ENCODE measurements at regions not wholly inside any gene's neighbourhood (a gene's known extent, or its start where the extent isn't known, plus 50 kb on each side); places are given as distances from the start of the nearest gene placed in this dataset.

GRCh38 chr7:13827716-13828115 lies 161.8 kb downstream of the ETV1 start:
- Histone ChIP-seq H3K27ac (ENCODE audit: low read length) (no peak overlapping the region), H4K20me1 (ENCODE audit: insufficient read depth, low read length) (no peaks in the 10 kb centered on the region), H3K4me2 (ENCODE audit: insufficient read depth, low read length) (no peak overlapping the region), H3K9ac (ENCODE audit: low read depth, low read length) (no peak overlapping the region), H3K9me3 (ENCODE audit: insufficient read depth, low read length, severe bottlenecking) (no peaks in the 10 kb centered on the region), H2AFZ (ENCODE audit: low read depth, low read length) (no peak overlapping the region), H3K4me3 (ENCODE audit: low read depth in 1 of 2, low read length in 2 of 2) (no peak overlapping the region), H3K79me2 (ENCODE audit: insufficient read depth, low read length) (no peaks in the 10 kb centered on the region), H3K4me1 (ENCODE audit: insufficient read depth, low read length) (no peaks in the 10 kb centered on the region), H3K36me3 (ENCODE audit: insufficient read depth, low read length) (no peaks in the 10 kb centered on the region), H3K27me3 (ENCODE audit: insufficient read depth, low read length, poor library complexity) (no peaks in the 10 kb centered on the region)
- DNase-seq (no peak), ATAC-seq (ENCODE audit: insufficient read depth, low read depth) (no peak)
- no peak for TF ChIP-seq EZH2 (IDR thresholded peaks at IDR 0.05; ENCODE audit: borderline replicate concordance, low read depth, low read length, severe bottlenecking)

DNA sequence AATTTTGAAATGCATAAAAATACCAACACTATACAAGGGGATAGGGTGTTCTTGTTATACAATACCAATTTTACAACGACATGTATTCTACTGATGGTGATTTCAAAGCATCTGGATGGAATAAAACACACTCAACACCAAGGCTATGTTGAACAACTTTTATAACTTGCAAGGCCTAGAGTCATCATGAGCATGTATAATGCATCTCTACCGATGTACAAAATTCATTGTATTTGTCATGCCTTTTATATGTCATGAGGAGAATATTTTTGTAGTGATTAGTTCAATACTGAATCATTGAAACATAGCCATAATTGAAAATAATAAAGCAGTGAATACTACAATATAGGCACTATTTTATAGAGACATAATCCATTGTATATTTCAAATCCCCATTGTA lies 160.2 kb downstream of the ETV1 start:
- ATAC-seq (ENCODE audit: insufficient read depth, low read depth) = no peak

DNA sequence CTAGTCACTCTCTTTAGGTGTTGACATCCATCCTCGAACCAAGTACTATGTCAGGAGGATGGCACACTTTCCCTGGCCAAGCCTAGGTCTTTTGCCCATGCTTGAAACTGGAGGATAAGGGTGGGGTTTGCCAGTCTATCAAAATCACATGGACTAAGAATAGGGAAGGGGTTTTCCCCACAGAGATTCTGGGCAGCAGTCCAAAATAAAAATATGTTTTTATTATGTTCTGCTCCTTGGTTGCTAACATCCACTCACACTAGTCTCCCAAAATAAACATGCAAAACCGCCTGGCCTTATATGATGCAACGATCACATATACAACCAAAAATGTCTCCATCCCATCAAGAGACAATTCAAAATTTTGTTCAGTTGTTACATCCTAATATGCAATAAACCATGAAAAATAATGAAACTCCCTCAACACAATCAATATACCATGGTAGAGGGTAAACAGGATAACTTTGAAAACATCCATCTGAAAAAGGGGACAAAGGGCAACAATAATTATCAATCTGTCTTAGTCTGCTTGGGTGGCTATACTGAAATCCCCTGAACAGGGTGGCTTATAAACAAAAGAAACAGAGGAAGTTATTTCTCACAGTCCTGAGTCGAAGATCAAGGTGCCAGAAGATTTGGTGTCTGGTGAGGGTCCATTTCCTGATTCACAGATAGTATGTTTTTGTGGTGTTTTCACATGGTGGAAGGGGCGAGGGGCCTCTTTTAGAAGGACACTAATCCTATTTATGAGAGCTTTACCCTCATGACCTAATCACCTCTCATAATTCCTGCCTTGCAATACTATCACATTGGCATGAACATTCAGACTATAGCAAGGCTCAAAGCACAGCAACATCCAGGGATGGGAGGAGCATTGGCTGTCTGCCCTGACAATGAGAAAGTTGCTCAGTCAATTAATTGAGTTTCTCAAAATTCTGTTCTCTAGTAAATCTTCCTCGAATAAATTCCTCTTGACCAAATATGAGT lies 159.3 kb downstream of the ETV1 start:
- Histone ChIP-seq H3K9me3 (ENCODE audit: insufficient read depth, low read length, severe bottlenecking) (no peaks in the 10 kb centered on the region), H3K4me3 (ENCODE audit: low read depth in 1 of 2, low read length in 2 of 2) (no peak overlapping the region), H3K4me2 (ENCODE audit: insufficient read depth, low read length) (no peak overlapping the region), H3K27ac (ENCODE audit: low read length) (no peak overlapping the region), H4K20me1 (ENCODE audit: insufficient read depth, low read length) (no peaks in the 10 kb centered on the region), H2AFZ (ENCODE audit: low read depth, low read length) (no peak overlapping the region), H3K27me3 (ENCODE audit: insufficient read depth, low read length, poor library complexity) (no peaks in the 10 kb centered on the region), H3K9ac (ENCODE audit: low read depth, low read length) (no peak overlapping the region), H3K36me3 (ENCODE audit: insufficient read depth, low read length) (no peaks in the 10 kb centered on the region), H3K4me1 (ENCODE audit: insufficient read depth, low read length) (no peaks in the 10 kb centered on the region), H3K79me2 (ENCODE audit: insufficient read depth, low read length) (no peaks in the 10 kb centered on the region)
- ATAC-seq (ENCODE audit: insufficient read depth, low read depth) = no peak
- no peak for DNase-seq
- TF ChIP-seq, protein P1, sequence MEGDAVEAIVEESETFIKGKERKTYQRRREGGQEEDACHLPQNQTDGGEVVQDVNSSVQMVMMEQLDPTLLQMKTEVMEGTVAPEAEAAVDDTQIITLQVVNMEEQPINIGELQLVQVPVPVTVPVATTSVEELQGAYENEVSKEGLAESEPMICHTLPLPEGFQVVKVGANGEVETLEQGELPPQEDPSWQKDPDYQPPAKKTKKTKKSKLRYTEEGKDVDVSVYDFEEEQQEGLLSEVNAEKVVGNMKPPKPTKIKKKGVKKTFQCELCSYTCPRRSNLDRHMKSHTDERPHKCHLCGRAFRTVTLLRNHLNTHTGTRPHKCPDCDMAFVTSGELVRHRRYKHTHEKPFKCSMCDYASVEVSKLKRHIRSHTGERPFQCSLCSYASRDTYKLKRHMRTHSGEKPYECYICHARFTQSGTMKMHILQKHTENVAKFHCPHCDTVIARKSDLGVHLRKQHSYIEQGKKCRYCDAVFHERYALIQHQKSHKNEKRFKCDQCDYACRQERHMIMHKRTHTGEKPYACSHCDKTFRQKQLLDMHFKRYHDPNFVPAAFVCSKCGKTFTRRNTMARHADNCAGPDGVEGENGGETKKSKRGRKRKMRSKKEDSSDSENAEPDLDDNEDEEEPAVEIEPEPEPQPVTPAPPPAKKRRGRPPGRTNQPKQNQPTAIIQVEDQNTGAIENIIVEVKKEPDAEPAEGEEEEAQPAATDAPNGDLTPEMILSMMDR (IDR thresholded peaks at IDR 0.05; ENCODE audit: borderline replicate concordance, extremely low read depth, low read length, poor library complexity, severe bottlenecking) = no peak
- TF ChIP-seq EZH2 (IDR thresholded peaks at IDR 0.05; ENCODE audit: borderline replicate concordance, low read depth, low read length, severe bottlenecking) = no peak

More for the DNA sequence above, 160.2 kb downstream of the ETV1 start:
- H3K4me1 ChIP-seq (ENCODE audit: insufficient read depth, low read length) = no peaks in the 10 kb centered on the region
- no peaks in the 10 kb centered on the region for H3K79me2 ChIP-seq (ENCODE audit: insufficient read depth, low read length)
- no peak overlapping the region for H3K9ac ChIP-seq (ENCODE audit: low read depth, low read length)
- H3K27me3 ChIP-seq (ENCODE audit: insufficient read depth, low read length, poor library complexity) = no peaks in the 10 kb centered on the region
- no peak for DNase-seq
- no peaks in the 10 kb centered on the region for H4K20me1 ChIP-seq (ENCODE audit: insufficient read depth, low read length)
- H3K4me2 ChIP-seq (ENCODE audit: insufficient read depth, low read length) = no peak overlapping the region
- no peaks in the 10 kb centered on the region for H3K36me3 ChIP-seq (ENCODE audit: insufficient read depth, low read length)
- H2AFZ ChIP-seq (ENCODE audit: low read depth, low read length) = no peak overlapping the region
- no peak for TF ChIP-seq EZH2 (IDR thresholded peaks at IDR 0.05; ENCODE audit: borderline replicate concordance, low read depth, low read length, severe bottlenecking)
- TF ChIP-seq, protein P1 (IDR thresholded peaks at IDR 0.05; ENCODE audit: borderline replicate concordance, extremely low read depth, low read length, poor library complexity, severe bottlenecking) = no peak
- H3K27ac ChIP-seq (ENCODE audit: low read length) = no peak overlapping the region
- H3K4me3 ChIP-seq (ENCODE audit: low read depth in 1 of 2, low read length in 2 of 2) = no peak overlapping the region
- no peaks in the 10 kb centered on the region for H3K9me3 ChIP-seq (ENCODE audit: insufficient read depth, low read length, severe bottlenecking)

DNA sequence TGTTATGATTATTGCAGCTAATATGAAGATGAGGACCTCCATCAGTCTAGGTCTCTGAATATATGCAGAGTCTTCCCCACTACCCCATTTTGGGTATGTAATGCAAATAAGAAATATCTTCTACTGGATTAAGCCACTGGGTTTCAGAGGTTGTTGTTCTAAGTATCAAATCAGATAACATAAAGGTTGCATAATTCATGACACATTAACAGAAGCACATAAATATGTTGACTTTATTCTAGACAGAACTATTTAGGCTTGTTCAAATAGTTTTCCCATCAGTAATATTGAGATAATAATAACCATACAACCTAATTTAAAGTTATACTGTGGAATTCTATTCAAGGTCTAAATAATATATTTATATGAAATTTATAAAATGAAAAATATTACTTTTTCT lies 157.1 kb downstream of the ETV1 start:
- H3K9me3 ChIP-seq (ENCODE audit: insufficient read depth, low read length, severe bottlenecking) = no peaks in the 10 kb centered on the region
- ATAC-seq (ENCODE audit: insufficient read depth, low read depth) (no peak), DNase-seq (no peak)
- no peak overlapping the region for H3K4me2 ChIP-seq (ENCODE audit: insufficient read depth, low read length)
- H3K4me3 ChIP-seq (ENCODE audit: low read depth in 1 of 2, low read length in 2 of 2) = no peak overlapping the region
- no peaks in the 10 kb centered on the region for H3K4me1 ChIP-seq (ENCODE audit: insufficient read depth, low read length)
- no peaks in the 10 kb centered on the region for H3K36me3 ChIP-seq (ENCODE audit: insufficient read depth, low read length)
- no peak overlapping the region for H3K9ac ChIP-seq (ENCODE audit: low read depth, low read length)
- H3K27me3 ChIP-seq (ENCODE audit: insufficient read depth, low read length, poor library complexity) = no peaks in the 10 kb centered on the region
- H2AFZ ChIP-seq (ENCODE audit: low read depth, low read length) = no peak overlapping the region
- no peak overlapping the region for H3K27ac ChIP-seq (ENCODE audit: low read length)
- TF ChIP-seq, protein P1 (IDR thresholded peaks at IDR 0.05; ENCODE audit: borderline replicate concordance, extremely low read depth, low read length, poor library complexity, severe bottlenecking) = no peak
- no peak for TF ChIP-seq EZH2 (IDR thresholded peaks at IDR 0.05; ENCODE audit: borderline replicate concordance, low read depth, low read length, severe bottlenecking)
- no peaks in the 10 kb centered on the region for H4K20me1 ChIP-seq (ENCODE audit: insufficient read depth, low read length)
- H3K79me2 ChIP-seq (ENCODE audit: insufficient read depth, low read length) = no peaks in the 10 kb centered on the region

All from DND-41 (cell line).